ENCODE measurements at regions not wholly inside any gene's neighbourhood (a gene's known extent, or its start where the extent isn't known, plus 50 kb on each side); places are given as distances from the start of the nearest gene placed in this dataset.
A peak's percentile ranks its signal among the peaks of the same experiment; 100 is the strongest.

DNA sequence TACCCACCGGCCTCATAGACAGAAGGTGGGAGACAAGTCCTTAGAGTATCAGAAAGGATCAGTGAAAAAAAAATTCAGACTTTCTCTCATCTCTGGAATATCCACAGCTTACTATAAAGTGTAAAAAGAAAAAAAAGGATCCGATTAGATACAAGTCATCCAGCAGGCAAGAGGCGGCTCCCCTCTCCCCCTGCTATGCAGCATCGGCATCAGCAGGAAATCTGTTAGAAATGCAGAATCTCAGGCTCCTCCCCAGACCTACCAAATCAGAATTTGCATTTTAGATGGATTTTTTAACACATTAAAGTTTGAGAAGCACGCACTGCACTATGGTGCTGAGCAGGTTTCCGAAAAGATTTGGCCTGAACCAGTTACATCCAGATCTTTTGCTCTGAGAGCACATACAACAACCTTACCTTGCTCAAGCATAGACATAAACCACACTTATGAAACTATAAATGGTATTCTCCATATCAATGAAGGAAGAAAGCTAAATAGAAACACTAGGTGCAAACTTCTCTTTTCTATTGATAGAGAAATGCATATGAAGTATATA is 117.0 kb upstream of the POU3F2 start:
- no peak for DNase-seq (ENCODE audit: low read depth)

DNA sequence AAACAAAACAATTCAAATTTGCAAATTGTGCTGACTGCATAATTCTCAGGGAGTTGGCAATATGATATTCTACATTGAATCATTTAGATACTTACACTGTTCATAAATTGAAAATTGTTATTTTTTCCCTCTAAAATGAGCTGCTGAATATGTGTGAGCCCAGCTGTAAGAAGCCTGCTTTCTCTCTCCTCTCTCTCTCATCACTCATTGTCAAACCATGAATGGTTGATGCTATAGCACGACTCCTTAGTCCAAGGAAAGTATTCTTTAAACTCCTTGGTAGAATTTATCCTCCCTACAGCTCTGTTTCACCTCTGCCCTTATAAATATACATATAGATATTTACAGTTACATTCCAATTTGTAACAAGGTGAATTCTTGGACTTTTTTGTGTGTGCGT is 116.4 kb upstream of the POU3F2 start:
- DNase-seq (ENCODE audit: low read depth), result no peak

GRCh38 chr6:98724537-98724936 is 109.8 kb upstream of the POU3F2 start:
- DNase-seq (ENCODE audit: low read depth), result peak; percentile 1

DNA sequence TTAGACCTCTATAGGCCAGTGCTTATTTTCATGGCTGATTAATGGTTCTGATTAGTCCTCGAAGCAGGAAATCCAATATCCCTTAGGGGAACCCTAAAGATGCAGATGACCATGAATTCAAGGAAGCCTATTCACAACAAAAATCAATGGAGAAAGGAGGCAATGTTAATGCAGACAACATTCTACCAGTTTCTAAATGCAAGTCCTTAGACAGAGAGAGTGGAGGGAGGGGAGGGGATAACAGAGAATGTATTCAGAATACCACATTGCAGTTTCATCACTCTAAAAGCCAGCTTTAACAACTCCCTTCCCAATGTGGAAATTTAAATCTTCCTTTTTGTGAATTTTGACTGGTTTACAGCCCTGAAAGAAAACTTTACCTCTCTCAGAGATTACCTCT is 87.1 kb upstream of the POU3F2 start:
- DNase-seq (ENCODE audit: low read depth), result no peak

DNA sequence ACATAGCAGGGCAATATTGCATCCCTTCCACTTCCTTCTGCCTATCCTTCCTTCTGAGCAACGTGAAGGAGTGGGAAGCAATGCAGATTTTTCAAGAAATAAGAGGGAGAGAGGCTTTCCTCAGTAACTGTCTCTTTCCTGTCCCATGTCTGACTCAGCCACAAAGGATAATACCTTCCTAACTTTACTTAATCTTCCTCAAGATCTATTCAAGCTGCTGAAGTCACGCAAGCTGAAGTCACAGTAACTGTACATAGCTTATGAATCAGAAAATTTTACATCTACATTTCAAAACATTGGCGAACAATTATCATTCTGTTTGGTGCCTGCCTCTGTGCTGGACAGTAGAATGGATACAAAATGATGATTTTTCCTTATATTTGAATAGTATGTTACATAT is 86.4 kb upstream of the POU3F2 start:
- peak; percentile 2 for DNase-seq (ENCODE audit: low read depth)

GRCh38 chr6:98759459-98759858 is 74.9 kb upstream of the POU3F2 start:
- DNase-seq (ENCODE audit: low read depth), result no peak

GRCh38 chr6:98764373-98764911 is 69.9 kb upstream of the POU3F2 start:
- peak; percentile 6 for DNase-seq (ENCODE audit: low read depth)

DNA sequence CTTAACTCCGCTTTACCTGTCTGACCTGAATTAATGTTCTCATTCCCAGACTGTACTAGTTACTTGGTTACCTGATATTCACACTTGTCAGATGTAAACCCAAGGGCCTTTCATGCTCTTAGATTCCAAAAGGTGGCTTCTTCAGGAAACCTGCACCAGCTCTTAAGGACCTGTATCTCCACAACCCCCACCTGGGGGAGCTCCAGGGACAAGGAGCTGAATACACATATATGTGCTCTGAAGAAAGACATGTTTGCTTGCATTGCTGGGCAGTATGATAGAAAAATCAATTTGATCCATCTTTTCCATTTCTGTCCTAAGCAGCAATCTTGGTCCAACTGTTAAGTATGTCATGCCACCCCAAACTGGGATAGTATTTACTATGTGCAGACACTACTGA is 64.8 kb upstream of the POU3F2 start:
- DNase-seq (ENCODE audit: low read depth), result peak; percentile 43

DNA sequence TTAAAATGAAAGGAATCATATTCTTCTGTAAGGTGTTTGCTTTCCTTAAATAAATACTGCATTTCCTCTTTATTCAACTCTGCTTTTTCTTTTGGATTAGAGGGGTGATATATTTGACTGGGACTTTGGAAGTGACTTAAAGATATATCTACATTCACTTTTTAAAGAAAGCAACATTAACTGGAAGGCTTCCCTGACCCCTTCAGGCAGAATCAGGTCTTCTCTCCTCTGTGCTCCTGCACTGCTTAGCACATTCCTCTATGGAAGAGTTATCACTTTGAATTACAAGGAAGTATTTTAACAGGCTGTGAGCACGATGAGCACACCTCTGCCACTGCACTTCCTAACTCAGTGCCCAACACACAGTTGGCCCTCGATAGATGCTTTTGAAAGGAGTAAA is 59.2 kb upstream of the POU3F2 start:
- no peak for DNase-seq (ENCODE audit: low read depth)

GRCh38 chr6:98777762-98778161 is 56.6 kb upstream of the POU3F2 start:
- DNase-seq (ENCODE audit: low read depth), result no peak

GRCh38 chr6:98779618-98780017 is 54.8 kb upstream of the POU3F2 start:
- no peak for DNase-seq (ENCODE audit: low read depth)

- DNase-seq (ENCODE audit: low read depth), result no peak
These were observed 51.6 kb upstream of the POU3F2 start for GRCh38 chr6:98782772-98783171.

DNA sequence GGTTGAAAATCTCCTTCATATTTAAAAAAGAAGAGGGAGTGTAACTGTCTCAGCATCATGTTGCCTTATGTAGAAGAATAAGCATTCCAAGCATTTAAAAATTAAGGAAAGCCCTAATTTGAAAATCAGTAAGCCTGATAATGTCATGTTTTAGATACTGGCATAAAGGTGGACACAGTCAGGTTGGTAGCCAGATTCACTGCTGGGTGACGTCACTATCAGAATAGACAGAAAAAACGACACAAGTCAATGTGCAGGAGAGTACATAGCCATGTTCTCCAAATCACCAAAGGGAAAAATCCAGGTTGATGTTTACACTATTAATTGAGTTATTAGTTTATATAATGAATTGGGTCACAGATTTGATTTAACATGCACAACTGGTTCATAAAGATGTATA is 50.8 kb upstream of the POU3F2 start:
- no peak for DNase-seq (ENCODE audit: low read depth)
